Upper lobe of left lung (tissue), 4 donors: ENCODE measurements at regions not wholly inside any gene's neighbourhood (a gene's known extent, or its start where the extent isn't known, plus 50 kb on each side); places are given as distances from the start of the nearest gene placed in this dataset.

ENCODE experiments used
- EP300 ChIP-seq, 4 donors: sonication (generic); formaldehyde crosslinking; IDR thresholded peaks; one replicate each; pipeline ENCODE4 v1.5.1; 2017; ENCODE audit warnings: antibody characterized with exemption in 4 of 4, control low read depth in 2 of 4
- POLR2A ChIP-seq, 4 donors: fragments of 450-650 bp; IDR thresholded peaks; one replicate each; pipeline ENCODE4 v1.5.1; 2016 to 2017; ENCODE audit warnings: antibody characterized with exemption in 4 of 4, mild to moderate bottlenecking in 2 of 4
- TF ChIP-seq, protein P1 (sequence below), 6 experiments: fragments of 450-650 bp in 4 of 6; fragments of 200-600 bp in 2 of 6; sonication (generic) in 2 of 6; IDR thresholded peaks; one replicate each; pipeline ENCODE4 v1.5.1; 2016 to 2019; ENCODE audit warnings: antibody characterized with exemption in 6 of 6

DNA sequence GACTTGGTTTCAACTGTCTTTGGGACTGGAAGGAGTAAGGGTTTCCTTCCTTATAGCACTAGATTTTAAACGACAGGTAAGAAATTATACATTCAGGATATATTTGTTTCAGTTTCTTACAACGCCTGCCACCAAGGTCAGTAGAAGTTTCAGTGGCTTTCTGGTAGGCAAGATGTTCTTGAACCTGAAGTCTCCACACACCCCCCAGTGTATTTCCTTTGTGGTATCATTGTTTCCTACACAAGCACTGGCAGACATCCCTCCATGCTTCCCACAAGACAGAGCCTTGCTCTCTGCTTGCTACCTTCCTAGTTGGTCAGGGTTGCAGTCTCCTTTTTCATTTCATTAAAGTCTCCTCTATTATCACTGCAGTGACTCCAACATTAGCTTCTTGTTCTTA lies 283.1 kb downstream of the FLRT2 start:
- TF ChIP-seq POLR2A (IDR thresholded peaks at IDR 0.05): no peak
- TF ChIP-seq, protein P1, sequence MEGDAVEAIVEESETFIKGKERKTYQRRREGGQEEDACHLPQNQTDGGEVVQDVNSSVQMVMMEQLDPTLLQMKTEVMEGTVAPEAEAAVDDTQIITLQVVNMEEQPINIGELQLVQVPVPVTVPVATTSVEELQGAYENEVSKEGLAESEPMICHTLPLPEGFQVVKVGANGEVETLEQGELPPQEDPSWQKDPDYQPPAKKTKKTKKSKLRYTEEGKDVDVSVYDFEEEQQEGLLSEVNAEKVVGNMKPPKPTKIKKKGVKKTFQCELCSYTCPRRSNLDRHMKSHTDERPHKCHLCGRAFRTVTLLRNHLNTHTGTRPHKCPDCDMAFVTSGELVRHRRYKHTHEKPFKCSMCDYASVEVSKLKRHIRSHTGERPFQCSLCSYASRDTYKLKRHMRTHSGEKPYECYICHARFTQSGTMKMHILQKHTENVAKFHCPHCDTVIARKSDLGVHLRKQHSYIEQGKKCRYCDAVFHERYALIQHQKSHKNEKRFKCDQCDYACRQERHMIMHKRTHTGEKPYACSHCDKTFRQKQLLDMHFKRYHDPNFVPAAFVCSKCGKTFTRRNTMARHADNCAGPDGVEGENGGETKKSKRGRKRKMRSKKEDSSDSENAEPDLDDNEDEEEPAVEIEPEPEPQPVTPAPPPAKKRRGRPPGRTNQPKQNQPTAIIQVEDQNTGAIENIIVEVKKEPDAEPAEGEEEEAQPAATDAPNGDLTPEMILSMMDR (IDR thresholded peaks at IDR 0.05): no peak
- TF ChIP-seq EP300 (IDR thresholded peaks at IDR 0.05): no peak
